HG03520 (cell line): ENCODE measurements at regions not wholly inside any gene's neighbourhood (a gene's known extent, or its start where the extent isn't known, plus 50 kb on each side); places are given as distances from the start of the nearest gene placed in this dataset.

Source experiments
- ATAC-seq: cut with Tn5 transposase; IDR thresholded peaks from one replicate; pipeline ENCODE4 v1.9.1; 2021; ENCODE audit warnings: mild to moderate bottlenecking, moderate library complexity; ENCODE audit not compliant: unreplicated experiment

DNA sequence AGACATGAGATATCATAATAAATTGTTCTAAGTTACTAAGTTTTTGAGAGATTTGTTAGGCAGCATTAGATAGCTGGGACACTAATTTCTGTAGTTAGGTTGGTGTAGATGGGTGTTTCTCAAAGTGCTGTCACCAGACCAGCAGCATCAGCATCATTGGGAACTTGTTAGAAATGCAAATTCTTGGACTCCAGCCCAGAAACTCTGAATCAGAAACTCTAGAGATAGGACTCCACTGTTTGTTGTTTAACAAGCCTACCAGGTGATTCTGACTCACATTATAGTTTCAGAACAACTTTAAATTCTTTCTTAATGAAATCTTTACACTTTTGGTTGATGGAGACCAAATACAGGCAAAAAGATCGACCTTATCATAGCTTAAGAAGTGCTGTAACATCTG is 173.7 kb downstream of the PABPC4L start:
- no peak for ATAC-seq

DNA sequence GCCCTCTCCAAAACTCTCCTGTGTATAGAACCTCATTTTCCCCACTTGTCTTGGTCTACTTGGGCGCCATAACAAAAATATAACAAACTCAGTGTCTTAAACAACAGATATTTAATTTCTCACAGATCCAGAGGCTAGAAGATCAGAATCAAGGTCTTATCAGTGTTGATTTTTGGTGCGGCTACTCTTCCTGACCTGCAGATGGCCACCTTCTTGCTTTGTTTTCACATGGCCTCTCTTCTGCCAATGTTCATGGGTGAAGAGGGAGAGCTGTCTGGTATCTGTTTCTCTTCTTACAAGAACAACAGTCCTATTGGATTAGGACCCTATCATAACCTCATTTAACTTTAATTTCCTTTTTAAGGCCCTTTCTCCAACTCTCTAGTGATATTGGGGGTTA is 177.3 kb downstream of the PABPC4L start:
- ATAC-seq: no peak

DNA sequence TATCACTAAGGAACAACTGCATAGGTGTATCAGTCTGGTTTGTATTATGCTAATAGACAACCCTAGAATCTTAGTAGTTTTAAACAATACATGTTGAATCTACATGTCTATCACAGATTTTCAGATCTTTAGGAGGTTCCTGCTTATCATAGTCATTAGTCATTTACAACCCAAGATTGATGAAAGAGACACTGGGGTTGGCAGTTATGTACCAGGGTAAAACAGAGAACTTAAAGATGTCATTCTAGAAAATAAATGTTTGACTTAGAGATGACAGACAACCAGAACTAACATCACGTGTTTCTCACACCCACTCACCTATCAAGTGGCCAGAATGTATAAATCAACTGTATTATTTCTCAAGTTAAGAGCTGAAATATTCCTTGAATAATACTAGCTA is 181.9 kb downstream of the PABPC4L start:
- no peak for ATAC-seq

DNA sequence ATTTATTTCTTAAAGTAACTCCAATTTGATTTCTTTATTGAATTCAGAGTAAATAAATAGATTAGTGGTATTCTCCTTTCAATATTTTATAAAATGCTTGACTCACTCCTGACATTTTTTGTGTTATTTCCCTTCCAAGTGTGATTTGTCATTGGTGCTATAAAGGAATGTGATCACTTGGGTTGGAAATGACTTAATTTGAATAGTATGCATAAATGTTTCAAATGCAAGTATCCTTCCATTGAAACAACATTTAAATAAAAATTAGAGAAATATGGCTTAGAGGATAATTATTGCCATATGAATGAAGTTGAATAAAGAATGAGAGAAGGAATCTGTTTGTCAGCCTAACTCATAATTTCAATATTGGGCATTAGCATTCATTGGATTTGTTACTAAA is 182.7 kb downstream of the PABPC4L start:
- ATAC-seq: no peak

DNA sequence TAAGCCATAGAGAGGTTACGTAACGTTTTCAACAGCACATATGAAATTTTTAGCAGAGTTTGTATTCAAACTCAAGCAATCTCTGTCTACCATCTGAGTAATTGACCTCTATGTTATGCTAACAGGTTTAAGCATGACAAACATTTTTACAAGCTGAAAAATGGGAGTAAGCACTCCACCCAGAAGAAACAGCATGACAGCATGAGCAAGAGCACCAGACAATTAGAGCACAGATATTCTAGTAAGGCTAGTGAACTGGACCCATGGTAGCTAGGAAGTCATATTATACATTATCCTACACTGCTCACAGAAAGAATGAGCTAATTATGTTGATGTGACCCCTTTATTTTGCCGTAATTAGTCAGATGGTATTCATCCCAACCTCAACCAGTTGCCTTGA is 200.5 kb downstream of the PABPC4L start:
- ATAC-seq: no peak

DNA sequence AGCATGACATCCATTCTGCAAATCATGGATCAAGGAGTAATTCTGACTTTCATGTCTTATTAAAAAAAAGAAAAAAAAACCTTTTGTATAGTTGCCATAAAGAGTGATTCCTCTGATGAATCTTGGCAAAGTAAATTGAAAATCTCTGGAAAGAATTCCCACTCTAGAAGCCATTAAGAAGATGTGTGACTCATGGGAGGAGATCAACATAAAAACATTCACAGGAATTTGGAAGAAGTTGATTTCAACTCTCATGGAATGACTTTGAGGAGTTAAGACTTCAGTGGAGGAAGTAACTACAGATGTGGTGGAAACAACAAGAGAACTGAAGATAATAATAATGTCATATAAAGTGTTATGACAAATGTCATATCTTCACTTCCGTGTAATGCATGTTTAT is 204.2 kb downstream of the PABPC4L start:
- no peak for ATAC-seq

DNA sequence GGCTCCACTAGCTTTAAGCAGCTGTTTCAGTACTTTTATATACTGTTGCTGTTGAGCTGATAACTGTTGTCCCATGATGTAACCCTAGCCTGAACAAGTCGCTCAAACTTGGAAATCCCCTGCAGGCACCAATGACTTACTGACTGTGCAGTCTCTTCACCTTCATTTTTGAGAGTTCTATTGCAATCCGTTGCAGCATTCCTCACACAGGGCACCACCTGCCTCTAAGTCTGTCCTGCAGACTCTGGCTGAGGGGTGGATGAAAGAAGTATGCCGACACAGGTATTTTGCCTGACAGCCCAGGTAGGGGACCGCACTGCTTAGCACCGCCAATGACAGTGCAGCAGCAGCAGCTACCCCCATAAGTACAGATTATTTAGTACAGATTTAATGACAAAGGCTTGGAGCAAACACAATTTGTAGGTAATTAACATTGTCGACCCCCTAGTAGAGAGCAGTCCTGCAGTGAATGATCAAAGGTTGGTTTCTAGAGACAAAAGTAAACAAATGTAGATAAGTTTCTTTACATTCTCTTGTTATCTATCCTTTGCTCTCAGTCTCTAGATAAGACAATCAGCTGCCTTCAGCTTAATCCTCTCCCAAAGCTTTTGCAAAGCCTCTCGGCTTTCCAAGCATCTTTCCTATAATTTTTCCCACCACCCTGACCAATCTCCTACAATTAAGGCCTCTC is 205.0 kb downstream of the PABPC4L start:
- no peak for ATAC-seq

DNA sequence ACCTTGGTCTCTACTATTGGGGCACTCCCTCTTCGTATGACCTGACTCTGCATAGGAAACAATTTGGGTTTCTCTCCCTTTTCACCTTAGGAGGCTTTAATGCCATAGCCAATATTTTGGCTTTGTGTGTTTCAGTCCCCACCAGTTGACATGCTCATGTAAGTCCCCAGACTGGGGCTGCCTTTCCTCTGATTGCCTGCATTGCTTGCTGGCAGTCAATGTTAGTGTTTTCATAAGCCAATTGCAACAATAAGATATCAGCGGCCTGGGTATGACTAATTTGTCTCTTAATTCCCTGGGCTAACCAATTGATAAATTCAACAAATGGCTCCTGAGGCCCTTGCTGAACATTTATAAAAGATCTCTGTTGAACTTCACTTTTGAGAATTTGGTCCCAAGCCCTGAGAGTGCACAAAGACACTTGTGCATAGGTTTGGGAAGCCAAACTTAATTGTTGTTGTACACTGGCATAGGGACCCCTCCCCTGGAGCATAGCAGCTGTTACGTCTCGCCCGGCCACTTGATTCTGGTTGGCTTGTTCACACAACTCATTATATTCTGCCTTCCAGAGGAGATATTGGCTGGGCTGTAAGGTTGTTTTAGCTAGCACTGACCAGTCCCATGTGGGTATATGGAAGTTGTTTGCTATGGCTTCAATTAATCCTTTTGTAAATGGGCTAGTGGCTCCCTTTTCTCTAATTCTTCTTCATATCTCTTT is 206.2 kb downstream of the PABPC4L start:
- ATAC-seq: no peak

DNA sequence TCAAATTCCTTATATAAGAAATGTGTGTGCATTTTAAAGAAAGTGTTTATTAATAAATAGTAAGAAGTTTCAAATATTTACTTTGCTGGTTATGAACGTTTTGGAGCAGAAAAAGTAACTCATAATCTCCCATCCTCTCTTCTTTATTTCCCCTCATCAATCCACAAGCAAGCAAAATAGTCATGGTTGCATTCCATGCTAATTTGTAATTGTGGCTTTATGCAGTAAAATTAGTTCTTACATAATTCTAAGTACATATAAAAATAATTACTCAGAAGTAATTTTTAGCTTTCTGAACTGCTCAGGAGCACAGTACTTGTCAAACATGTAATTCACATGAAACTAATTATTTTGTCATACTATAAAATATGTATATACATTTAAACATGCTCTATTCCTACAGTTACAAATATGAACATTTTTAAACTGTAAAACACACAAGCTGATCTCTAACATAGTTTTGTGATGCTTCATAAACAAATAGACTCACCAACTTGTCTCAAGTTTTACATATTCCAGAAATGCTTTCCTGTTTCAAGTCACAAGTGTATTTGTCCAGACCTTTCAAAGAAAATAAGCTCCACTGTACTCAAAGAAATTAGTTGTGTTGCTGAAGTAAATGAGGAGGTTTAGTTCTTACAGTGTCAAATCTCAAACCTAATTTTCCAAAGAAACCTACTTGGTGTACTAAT is 218.9 kb downstream of the PABPC4L start:
- ATAC-seq: no peak

DNA sequence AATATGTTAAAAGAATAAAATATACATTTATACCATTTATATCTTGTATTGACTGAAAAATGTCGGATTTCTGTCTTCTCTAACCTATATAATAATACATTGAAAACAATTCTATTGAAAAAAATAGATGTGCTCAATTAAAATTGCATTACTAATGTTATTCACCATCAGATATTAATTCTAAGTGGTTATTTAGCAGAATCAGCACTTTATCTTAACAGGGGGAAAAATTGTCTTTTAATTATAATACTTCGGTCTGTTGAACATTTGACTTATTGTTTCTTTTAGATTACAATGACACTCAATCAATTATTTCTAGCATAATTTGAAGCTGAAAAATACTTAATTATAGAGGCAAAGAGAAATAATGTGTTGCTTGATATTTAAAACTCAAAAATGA is 220.3 kb downstream of the PABPC4L start:
- no peak for ATAC-seq

DNA sequence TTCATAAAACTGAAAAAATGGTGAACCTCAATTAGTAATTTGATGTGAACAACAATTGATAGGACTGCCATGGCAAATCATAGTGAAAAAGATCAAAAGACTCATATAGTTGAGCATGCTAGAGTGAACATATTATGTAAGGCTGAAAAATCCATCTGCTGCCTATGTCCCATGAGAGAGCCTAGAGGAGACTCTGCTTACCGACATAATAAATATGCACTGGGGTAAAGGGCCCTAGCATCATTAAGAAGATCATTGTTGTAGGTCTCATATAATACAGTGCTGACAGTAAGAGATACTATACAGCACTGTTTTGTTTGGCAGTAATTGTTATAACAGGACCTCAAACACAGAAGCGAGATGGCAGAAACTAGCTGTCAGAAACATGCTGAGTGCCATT is 229.0 kb downstream of the PABPC4L start:
- no peak for ATAC-seq

DNA sequence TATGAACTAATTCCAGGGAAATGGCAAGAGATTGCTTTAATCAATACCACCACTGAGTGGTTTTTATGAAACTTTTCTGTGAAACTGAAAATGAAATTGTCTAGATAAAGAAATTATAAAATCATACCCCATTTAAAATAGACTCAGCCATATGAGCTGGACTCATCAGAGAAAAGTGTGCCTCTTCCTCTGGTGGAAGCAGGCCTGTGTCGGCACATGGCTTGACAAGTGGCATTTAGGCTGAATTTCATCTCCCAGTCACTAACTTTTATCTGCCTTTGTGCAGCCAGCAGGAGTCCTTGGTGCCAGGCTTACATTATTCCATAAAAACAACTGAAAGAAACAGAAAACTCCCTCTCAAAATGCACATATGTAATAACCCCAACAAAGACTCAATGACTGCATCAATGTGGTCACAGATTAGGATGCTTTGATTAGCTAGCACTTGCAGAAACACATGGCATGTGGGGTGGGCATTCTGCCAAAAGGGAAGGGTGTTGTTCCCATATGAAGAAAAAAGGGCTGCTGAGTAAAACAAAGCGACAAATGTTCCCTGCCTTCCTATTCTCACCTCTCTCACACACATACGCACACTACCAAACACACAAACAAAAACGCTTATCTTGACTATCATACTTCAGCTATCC is 232.3 kb downstream of the PABPC4L start:
- no peak for ATAC-seq

DNA sequence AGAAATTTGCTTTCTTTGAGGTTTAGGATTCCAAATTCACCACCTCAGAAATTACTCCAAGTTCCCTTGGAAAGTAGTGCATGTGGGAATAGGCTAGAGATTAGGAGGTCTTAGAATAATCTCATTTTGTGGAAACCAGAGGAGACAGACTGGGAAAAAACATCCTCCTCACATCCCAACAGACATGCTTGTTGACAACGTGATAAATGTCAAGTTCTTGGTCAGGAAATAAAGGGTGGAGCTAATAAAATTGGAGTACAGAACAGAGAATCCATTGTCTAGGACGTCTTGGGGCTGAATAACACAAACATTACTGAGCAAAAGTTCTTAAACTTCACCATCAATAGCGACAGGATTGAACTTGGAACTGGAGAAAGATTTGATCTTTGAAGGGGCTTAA is 233.4 kb downstream of the PABPC4L start:
- no peak for ATAC-seq

DNA sequence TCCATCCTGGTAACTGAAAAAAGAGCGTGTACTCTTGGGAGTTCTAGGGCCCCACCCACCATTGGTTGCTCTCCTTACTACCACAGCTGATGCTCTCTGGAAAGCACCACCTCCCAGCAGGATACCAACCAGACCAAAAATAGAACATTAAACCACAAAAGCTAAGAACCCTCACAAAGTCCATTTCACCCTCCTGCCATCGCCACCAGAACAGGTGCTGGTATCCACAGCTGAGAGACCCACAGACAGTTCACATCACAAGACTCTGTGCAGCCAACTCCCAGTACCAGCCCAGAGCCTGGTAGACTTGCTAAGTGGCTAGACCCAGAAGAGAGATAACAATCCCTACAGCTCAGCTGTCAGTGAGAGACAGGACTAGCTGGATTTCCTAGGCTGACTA is 240.6 kb downstream of the PABPC4L start:
- ATAC-seq: no peak

DNA sequence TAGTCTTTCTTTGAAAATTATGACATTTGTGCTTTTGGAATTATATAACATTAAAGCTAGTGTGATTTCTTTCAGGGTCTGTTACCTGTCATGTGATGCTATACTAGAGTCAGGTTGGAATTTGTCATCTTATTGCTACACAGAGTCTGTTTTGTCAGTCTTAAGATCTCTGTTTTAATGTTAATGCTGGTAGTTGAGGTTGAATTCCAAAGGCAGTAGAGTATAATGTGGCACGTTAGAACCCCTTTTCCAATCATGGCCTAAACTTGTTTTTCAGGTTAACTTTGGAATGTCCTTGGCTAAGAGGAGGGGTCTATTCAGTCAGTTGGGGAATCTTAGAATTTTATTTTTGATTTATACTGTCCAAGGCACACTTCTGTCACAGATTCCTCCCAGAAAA is 258.5 kb downstream of the PABPC4L start:
- ATAC-seq: no peak

DNA sequence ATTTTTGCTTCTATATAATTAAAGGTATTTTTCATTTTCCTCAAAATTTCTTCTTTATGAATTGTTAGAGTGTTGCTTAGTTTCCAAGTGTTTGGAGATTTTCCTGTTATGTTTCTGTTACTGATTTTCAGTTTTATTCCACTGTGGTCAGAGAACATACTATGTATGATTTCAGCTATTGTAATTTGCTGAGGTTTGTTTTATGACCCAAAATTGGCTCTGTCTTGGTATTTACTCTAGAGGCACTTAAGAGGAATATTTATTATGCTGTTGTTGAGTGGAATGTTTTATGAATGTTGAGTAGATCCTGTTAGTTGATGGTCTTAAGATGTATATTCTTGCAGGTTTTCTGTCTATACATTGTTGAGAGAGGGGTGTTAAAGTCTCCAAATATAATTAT is 263.5 kb downstream of the PABPC4L start:
- ATAC-seq: no peak

DNA sequence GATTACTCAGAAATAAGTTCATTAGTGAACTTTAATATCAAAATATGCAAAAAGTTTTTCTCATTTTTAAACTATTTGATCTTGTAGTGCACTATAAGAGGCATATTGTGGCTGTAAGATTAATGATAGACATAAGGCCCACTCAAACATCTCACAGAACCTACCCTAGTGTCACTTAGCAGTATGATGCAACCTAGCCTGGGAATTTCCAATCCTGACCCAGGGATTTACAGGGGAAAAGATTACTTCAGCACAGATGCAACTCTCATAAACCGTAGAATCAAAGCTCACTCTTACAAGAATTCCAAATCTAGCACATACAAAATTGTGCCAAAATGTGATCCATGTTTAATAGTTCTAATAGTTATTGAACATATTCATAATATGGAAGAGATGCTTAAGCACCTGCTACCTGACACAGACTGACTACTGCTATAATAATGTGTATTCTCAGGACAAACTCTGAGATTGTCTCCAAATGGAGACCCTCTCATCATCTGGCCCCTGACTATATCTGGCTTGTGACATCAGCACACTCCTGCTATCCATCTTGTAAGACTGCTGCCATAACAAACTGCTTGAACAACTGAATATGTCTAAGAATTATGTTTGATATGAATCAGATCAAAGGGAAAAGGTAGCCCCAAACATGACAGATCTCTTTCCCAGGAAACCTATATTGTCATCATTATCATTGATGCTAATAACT is 271.9 kb downstream of the PABPC4L start:
- ATAC-seq: no peak

DNA sequence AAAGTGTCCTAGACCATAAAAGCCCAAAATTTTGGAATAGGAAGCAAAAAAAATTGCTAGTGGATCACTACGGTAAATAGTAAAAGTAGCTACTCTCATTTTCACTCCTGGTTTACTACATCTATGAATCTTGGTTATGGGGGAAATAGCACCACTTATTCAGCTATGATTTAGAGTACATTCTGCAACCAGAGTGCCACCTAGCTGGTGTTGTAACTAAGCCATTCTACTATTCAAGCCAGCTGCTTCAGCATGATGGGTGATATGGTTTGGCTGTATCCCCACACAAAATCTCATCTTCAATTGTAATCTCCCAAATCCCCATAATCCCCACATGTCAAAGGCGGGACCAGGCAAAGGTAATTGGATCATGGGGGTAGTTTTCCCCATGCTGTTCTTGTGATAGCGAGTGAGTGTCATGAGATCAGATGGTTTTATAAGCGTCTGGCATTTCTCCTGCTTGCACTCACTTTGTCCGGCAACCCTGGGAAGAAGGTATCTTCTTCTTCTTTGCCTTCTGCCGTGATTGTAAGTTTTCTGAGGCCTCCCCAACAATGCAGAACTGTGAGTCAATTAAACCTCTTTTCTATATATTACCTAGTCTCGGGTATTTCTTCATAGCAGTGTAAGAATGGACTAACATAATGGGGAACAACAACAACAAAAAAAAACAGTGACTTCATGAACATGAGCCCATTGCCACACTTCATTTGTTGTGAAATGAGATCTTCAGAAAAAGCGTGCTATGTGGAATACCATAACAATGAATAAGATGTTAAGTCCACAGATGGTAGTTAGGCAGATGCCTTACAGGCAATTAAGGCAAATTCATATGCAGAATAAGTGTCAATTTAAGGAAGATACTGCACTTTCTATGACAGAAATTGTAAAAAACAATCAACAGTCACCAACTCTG is 280.1 kb downstream of the PABPC4L start:
- ATAC-seq: no peak

DNA sequence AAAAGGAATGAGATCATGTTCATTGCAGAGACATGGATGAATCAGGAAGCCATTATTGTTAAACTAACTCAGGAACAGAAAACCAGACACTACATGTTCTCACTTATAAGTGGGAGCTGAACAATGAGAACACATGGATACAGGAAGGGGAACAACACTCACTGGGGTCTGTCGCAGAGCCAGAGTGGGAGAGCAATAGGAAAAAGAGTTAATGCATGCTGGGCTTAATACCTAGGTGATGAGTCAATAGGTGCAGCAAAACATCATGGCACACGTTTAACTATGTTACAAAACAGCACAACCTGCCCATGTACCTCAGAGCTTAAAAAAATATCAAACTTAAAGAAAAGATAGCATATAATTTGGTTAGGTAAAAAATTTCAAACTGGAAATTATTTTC is 281.4 kb downstream of the PABPC4L start:
- ATAC-seq: no peak

DNA sequence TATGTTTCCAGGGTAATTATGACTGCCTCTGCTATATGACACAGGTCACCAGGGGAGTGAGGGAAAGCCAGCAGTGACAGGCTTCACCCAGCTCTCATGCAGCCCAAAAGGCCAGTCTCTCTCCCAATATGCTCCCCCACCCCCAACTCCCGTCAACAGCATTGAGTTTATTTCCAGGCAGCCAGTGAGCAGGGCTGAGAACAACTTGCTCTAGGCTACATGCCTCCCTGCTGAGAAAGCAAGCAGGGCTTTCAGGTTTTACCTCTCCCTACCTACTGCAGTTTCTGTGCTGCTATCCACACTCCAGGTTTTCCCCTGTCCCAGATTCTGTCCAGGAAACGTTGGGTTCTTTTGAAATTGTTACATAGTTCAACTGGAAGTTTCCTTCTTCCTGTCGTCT is 291.4 kb downstream of the PABPC4L start:
- no peak for ATAC-seq
